ENCODE measurements at regions not wholly inside any gene's neighbourhood (a gene's known extent, or its start where the extent isn't known, plus 50 kb on each side); places are given as distances from the start of the nearest gene placed in this dataset.
"Not testable (repeated sequence)": the region's sequence is repeated elsewhere in the genome, so short reads cannot be mapped to it uniquely, and the experiment has no call there.

DNA sequence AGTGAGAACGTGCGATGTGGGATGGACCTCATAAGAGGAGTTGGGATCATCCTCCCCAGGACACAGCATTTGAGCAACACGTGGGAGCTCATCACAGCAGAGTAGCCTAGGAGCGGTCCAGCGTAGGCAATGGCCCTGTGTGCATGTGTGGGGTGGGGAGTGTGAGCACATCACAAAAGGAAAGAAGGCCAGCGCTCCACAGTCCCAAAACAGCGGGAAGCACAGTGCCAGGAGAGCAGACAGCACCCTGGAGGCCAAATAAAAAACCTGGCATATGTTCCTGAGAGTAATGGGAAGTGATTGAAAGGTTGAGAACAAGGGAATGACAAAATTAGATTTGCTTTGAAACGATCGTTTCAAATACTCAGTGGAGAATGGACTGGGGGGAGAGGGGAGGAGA lies 226.0 kb downstream of the C7orf25 start:
- no peak for DNase-seq (ENCODE audit: low read depth)

GRCh38 chr7:42677751-42678699 lies 233.8 kb downstream of the C7orf25 start:
- DNase-seq (ENCODE audit: low read depth), result peak; percentile 93

- DNase-seq (ENCODE audit: low read depth), result no peak
Measured at GRCh38 chr7:42674541-42674940, 237.3 kb downstream of the C7orf25 start.

GRCh38 chr7:42673951-42674350 lies 237.9 kb downstream of the C7orf25 start:
- DNase-seq (ENCODE audit: low read depth), result no peak

DNA sequence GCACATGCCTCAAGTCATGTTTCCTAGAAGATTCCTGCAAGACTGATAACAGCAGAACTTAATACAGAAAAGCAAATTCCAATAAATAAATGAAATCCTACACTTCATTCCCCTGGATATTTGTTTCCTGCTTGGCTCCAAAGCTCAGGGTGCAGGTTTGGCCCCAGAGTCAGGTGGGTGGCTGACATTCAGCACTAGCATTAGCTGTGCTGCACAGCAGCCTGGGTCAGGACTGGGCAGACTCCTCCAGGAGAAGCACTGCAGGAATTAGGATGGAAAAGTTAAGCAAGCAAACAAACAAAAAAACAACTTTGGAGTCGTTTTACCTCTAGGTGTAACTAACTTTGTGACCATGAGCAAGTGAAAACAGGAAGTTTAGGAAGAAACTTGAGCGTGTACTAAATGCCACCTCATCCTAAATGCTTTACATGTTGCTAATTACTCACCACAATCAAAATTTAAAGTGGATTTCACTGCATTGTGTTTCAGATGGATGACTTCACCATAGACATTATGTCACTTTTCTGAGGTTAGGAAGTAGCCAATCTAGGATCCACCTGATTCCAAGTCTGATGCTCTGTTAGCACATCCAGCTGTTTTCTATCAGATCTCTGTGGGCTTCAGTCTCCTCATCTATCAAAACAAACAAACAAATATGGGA lies 239.4 kb downstream of the C7orf25 start:
- DNase-seq (ENCODE audit: low read depth), result no peak

- DNase-seq (ENCODE audit: low read depth), result peak; percentile 74
Measured at GRCh38 chr7:42671627-42672026, 240.2 kb downstream of the C7orf25 start.

DNA sequence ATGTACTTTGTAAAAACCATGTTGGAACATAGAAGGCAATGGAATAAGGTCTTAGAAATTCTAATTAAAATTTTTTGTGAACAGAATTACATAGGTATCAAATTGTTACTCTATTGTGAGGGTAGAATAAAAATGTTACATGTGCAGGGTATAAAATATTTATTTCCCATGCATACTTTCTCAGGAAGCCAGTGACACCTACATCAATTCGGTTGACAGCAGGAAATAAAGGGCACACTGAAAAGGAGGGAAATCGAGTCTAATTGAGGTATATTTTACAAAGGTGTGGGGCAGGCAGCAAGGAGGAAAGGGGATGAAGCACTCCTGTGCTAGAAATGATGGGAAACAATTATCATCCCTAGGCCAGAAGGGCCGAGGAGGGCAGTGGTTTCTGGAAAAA lies 244.9 kb downstream of the C7orf25 start:
- DNase-seq (ENCODE audit: low read depth), result no peak

- DNase-seq (ENCODE audit: low read depth), result no peak
Measured at GRCh38 chr7:42662862-42663261, 249.0 kb downstream of the C7orf25 start.

DNA sequence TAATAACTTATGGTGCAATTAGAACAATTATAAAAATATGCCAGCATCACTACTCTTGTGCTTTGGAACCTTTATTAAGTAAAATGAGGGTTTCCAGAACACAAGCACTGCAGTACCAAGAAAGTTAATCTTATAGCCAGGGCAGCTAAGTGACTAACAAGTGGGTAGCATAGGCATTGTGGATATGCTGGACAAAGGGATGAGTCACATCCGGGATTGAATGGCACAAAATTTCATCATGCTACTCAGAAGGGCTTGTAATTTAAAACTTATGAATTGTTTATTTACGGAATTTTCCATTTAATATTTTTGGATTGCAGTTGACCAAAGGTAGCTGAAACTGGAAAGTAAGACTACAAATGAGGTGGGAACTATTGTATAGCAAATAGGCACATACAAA lies 250.6 kb downstream of the C7orf25 start:
- peak; percentile 34 for DNase-seq (ENCODE audit: low read depth)

GRCh38 chr7:42650701-42651100 lies 261.2 kb downstream of the C7orf25 start:
- DNase-seq (ENCODE audit: low read depth), result no peak

GRCh38 chr7:42650171-42650570 lies 261.7 kb downstream of the C7orf25 start:
- DNase-seq (ENCODE audit: low read depth), result no peak

DNA sequence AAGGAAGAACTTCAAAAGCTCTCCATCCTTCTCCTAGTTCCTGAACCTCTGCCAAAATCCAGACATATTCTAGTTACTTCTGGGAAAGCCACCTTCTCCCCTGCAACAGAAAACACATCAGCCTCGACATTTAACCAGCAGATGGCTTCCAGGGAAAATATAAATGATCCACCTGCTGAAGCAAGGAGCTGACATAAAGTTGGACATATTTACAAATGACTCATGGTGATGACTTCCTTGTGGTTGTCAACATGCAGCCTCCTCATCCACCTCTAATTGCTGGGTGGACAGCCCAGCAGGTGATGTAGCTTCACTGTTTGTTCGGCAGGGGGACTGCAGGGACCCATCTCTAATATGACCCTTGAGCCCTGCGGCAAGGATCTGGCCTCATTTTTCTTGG lies 266.0 kb downstream of the C7orf25 start:
- DNase-seq (ENCODE audit: low read depth), result no peak

GRCh38 chr7:42642699-42643098 lies 269.2 kb downstream of the C7orf25 start:
- DNase-seq (ENCODE audit: low read depth), result no peak

DNA sequence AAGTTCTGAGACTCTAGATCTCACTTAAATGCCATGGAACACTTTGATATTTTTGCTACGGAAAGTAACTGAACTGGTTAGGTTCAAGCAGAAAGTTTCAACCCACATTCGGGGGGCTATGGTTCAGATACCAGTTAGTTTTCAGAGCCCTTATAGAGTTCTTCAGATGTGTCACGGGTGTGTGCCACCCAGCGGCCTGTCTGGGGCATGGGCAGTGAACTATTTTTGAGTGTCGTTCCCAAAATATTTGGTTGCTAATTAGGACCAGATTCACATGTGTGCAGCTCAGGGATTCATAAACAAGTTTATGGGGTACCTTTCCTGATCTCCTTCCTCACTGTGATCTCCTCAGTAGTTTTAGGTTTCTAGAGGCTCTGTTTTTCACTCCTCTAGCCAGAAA lies 271.9 kb downstream of the C7orf25 start:
- no peak for DNase-seq (ENCODE audit: low read depth)

- DNase-seq (ENCODE audit: low read depth), result not testable (repeated sequence)
Measured at GRCh38 chr7:42636380-42636779, 275.5 kb downstream of the C7orf25 start.

GRCh38 chr7:42628054-42628453 lies 283.8 kb downstream of the C7orf25 start:
- no peak for DNase-seq (ENCODE audit: low read depth)

- no peak for DNase-seq (ENCODE audit: low read depth)
Measured at GRCh38 chr7:42627626-42628025, 284.2 kb downstream of the C7orf25 start.

GRCh38 chr7:42627101-42627500 lies 284.8 kb downstream of the C7orf25 start:
- no peak for DNase-seq (ENCODE audit: low read depth)

GRCh38 chr7:42625421-42625820 lies 286.4 kb downstream of the C7orf25 start:
- no peak for DNase-seq (ENCODE audit: low read depth)

GRCh38 chr7:42624471-42624870 lies 287.4 kb downstream of the C7orf25 start:
- no peak for DNase-seq (ENCODE audit: low read depth)

DNA sequence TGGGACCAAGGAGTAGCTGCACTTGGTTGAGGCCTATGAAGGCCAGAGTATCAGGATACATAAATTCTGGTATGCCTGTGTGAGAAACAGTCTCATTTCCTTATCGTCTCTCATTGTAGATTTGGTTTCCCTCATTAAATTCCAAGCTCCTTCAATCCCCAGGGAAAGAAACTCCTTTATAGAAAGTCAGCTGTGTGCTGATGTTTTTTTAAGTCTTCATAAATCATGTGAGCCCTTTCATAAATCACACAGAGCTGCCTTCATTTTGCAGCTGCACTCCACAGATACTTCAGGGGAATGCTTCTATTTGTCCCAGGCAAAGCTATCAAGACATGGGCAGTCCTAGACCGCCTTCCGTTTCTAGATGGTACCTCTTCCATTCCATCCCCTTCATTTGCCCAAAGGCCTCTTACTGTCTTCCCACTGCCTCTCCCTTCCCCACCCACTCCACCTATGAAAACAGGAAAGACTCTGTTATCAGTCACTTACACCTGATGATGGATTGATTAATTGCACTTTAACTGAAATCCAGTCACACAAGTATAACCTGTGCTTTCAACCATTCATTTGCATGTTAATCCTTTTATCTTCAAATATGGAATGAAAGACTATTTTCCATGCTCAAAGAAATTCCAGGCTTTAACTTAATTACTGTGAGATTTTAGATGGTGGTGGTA lies 290.2 kb downstream of the C7orf25 start:
- DNase-seq (ENCODE audit: low read depth), result no peak

DNA sequence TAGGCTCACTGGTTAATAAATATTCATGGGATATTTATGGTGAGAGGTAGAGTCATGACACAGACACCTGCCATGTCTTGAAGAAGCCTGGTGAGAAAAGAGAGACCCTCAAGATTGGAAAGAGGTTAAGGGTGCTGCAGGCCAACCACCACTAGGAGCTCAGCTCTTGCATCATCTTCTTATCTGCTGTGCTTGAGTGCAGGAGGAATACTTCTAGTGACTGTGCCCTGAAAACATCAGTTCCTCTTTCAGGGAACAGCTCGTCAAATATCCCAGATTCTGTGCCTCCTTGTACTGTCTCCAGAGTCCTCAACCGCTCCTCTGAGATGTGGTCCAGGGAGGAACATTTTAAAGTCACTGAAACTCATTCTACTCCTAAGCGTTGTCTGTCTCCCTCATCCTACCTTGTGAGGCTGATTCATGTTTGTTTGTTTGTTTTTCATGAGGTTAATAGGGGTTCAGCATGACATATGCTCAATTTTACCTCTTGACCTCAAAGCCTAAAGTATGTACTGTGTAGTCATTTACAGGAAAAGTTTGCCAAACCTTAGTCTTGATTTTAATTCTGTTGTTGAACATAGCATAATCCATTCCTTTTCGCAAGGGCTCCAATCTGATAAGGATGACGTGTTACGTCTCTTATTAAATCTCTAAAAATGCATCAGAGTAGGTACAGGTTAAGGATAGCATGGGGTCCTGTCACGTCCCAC lies 293.1 kb downstream of the C7orf25 start:
- DNase-seq (ENCODE audit: low read depth), result no peak

All from GM04503 (cell line).